HEK293T (cell line): ENCODE measurements at regions not wholly inside any gene's neighbourhood (a gene's known extent, or its start where the extent isn't known, plus 50 kb on each side); places are given as distances from the start of the nearest gene placed in this dataset.

Experiments
- CTCF ChIA-PET: fragments of 350-600 bp; formaldehyde crosslinking; extraction: SDS; loops from one replicate; lab custom pipeline; 2021; ENCODE audit warnings: antibody characterized with exemption, inconsistent platforms; lab: Yijun Ruan, JAX
- POLR2A ChIA-PET: fragments of 350-600 bp; formaldehyde crosslinking; extraction: SDS; loops from one replicate; lab custom pipeline; 2020; ENCODE audit warnings: antibody characterized with exemption, inconsistent platforms; lab: Yijun Ruan, JAX
- DNase-seq: peaks from one replicate; pipeline ENCODE4 v3.0.0; 2012; ENCODE audit warnings: mixed read lengths; ENCODE audit errors: extremely low spot score
- ARNT ChIP-seq: fragments of 450-650 bp; IDR thresholded peaks from 2 replicates; pipeline ENCODE4 v1.6.1; 2017; ENCODE audit warnings: mild to moderate bottlenecking
- BHLHE40 ChIP-seq: fragments of 450-650 bp; IDR thresholded peaks from 2 replicates; pipeline ENCODE4 v1.6.1; 2016; ENCODE audit warnings: mild to moderate bottlenecking, moderate library complexity, borderline replicate concordance
- CTBP1 ChIP-seq: fragments of 450-650 bp; IDR thresholded peaks from 2 replicates; pipeline ENCODE4 v1.6.1; 2016; ENCODE audit warnings: borderline replicate concordance
- ELF4 ChIP-seq: fragments of 450-650 bp; IDR thresholded peaks from 2 replicates; pipeline ENCODE4 v1.6.1; 2017; ENCODE audit warnings: antibody characterized with exemption
- FOXA1 ChIP-seq: fragments of 450-650 bp; IDR thresholded peaks from 2 replicates; pipeline ENCODE4 v1.6.1; 2016; ENCODE audit warnings: mild to moderate bottlenecking
- FOXK2 ChIP-seq: fragments of 450-650 bp; IDR thresholded peaks from 2 replicates; pipeline ENCODE4 v1.6.1; 2016; ENCODE audit warnings: mild to moderate bottlenecking
- FOXM1 ChIP-seq: fragments of 450-650 bp; IDR thresholded peaks from 2 replicates; pipeline ENCODE4 v1.6.1; 2017; ENCODE audit warnings: mild to moderate bottlenecking, borderline replicate concordance
- HDGF ChIP-seq: fragments of 450-650 bp; IDR thresholded peaks from 2 replicates; pipeline ENCODE4 v1.6.1; 2017; ENCODE audit warnings: antibody characterized with exemption, borderline replicate concordance
- L3MBTL2 ChIP-seq: fragments of 450-650 bp; conservative IDR thresholded peaks from 2 replicates; pipeline ENCODE4 v1.6.1; 2016; ENCODE audit warnings: mild to moderate bottlenecking
- LEF1 ChIP-seq: fragments of 450-650 bp; IDR thresholded peaks from 2 replicates; pipeline ENCODE4 v1.6.1; 2017; ENCODE audit warnings: mild to moderate bottlenecking, borderline replicate concordance
- NFRKB ChIP-seq: fragments of 450-650 bp; IDR thresholded peaks from 2 replicates; pipeline ENCODE4 v1.6.1; 2016; ENCODE audit warnings: mild to moderate bottlenecking, moderate library complexity
- SP1 ChIP-seq: fragments of 450-650 bp; IDR thresholded peaks from 2 replicates; pipeline ENCODE4 v1.6.1; 2017
- SUZ12 ChIP-seq: fragments of 450-650 bp; IDR thresholded peaks from 2 replicates; pipeline ENCODE4 v1.6.1; 2016; ENCODE audit warnings: mild to moderate bottlenecking
- TARDBP ChIP-seq: fragments of 450-650 bp; IDR thresholded peaks from 2 replicates; pipeline ENCODE4 v1.6.1; 2016
- ZNF384 ChIP-seq: fragments of 450-650 bp; IDR thresholded peaks from 2 replicates; pipeline ENCODE4 v1.6.1; 2016
- TF ChIP-seq, protein P1 (sequence below): fragments of 450-650 bp; IDR thresholded peaks from 2 replicates; pipeline ENCODE4 v1.6.1; 2016

DNA sequence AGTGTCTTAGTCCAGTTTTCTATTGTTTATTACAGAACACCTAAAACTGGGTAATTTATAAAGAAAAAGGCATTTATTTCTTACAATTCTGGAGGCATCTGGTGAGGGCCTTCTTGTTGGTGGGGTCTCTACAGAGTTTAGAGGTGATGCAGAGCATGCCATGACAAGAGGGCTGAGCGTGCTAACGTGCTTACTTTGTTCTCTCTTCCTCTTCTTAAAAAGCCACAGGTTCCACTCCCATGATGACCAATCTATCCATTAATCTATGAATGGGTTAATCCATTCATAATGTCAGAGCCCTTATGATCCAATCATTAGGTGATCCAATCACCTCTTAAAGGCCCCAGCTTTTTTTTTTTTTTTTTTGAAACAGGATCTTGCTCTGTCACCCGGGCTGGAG is 291.5 kb upstream of the GALNTL6 start:
- no peak for TF ChIP-seq SUZ12
- TF ChIP-seq, protein P1, sequence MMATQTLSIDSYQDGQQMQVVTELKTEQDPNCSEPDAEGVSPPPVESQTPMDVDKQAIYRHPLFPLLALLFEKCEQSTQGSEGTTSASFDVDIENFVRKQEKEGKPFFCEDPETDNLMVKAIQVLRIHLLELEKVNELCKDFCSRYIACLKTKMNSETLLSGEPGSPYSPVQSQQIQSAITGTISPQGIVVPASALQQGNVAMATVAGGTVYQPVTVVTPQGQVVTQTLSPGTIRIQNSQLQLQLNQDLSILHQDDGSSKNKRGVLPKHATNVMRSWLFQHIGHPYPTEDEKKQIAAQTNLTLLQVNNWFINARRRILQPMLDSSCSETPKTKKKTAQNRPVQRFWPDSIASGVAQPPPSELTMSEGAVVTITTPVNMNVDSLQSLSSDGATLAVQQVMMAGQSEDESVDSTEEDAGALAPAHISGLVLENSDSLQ, result no peak
- TF ChIP-seq ZNF384, result no peak
- TF ChIP-seq L3MBTL2, result no peak
- no peak for TF ChIP-seq ARNT
- TF ChIP-seq ELF4, result no peak
- no peak for TF ChIP-seq LEF1
- TF ChIP-seq FOXM1, result no peak
- TF ChIP-seq NFRKB, result no peak
- no peak for TF ChIP-seq FOXA1
- no peak for TF ChIP-seq SP1
- no peak for TF ChIP-seq FOXK2
- TF ChIP-seq HDGF, result no peak
- no peak for TF ChIP-seq CTBP1
- no peak for TF ChIP-seq BHLHE40
- no peak for TF ChIP-seq TARDBP

DNA sequence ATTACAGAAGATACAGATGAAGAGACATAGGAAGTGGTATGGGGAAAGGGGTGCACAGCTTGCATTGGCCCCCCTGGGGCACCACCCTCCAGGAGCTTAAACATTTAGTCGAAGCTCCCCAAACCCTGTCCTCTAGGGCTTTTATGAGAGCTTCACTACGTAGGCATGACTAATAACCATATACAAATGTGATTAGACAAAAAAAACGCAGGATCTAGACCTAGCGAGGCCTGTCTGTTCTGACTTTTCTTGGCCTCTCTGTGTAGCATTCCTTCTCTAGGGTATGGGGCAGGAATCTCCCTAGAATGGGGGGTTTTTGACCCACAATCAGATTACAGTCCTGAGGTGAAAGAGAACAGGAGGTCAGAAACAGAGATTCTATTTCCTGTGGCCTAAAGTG is 293.7 kb upstream of the GALNTL6 start:
- TF ChIP-seq TARDBP (no peak), LEF1 (no peak), ELF4 (no peak), BHLHE40 (no peak), CTBP1 (no peak), FOXK2 (no peak), SP1 (no peak)
- TF ChIP-seq, protein P1, result no peak
- no peak for DNase-seq
- CTCF ChIA-PET, result interaction anchor here (0.6 kb wide), 1 partner anchor 43 kb away, joined by 3 read pairs; no protein-coding TSS in a partner anchor
- POLR2A ChIA-PET, result no interaction called here

More for the DNA sequence above, 291.5 kb upstream of the GALNTL6 start:
- CTCF ChIA-PET, result no interaction called here
- DNase-seq, result no peak
- POLR2A ChIA-PET, result no interaction called here

DNA sequence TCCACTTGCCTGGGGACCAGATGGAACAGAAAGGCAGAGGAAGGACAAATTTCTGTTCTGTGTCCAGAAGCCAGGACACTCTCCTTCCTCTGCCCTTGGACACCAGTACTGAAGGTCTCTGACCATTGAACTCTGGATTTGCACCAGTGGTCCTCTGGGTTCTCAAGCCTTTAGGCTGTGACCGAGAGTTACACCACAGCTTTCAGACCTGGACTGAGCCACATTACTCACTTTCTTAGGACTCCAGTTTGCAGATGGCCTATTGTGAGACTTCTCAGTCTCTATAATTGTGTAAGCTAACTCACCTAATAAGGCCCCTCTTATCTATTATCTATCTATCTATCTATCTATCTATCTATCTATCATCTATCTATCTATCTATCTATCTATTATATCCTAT is 295.3 kb upstream of the GALNTL6 start:
- CTCF ChIA-PET, result no interaction called here
- POLR2A ChIA-PET, result no interaction called here
- DNase-seq, result no peak
- TF ChIP-seq ELF4 (no peak), TARDBP (no peak), FOXA1 (no peak), FOXK2 (no peak), FOXM1 (no peak), HDGF (no peak), BHLHE40 (no peak), LEF1 (no peak), ARNT (no peak), L3MBTL2 (no peak)
- TF ChIP-seq, protein P1, result no peak

DNA sequence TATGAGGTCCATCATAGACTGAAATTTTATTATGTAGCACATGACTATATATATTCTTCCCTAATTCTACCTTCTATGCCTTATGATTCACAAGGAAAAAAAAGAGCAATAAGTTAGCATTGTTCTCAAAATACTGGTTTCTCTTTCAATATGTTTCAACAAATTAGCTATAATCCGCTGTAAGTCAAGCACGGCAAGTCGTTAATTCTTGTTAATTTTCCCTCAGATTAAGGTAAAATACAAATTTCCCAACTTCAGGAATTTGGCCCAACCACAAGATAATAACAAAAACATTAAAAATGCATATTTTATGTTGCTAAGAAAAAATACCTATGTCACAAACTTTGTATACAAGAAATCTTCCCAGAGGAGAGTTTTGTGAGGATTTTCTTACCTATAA is 296.5 kb upstream of the GALNTL6 start:
- TF ChIP-seq SUZ12, result no peak
- no peak for TF ChIP-seq FOXK2
- TF ChIP-seq HDGF, result no peak
- no peak for TF ChIP-seq ELF4
- no peak for TF ChIP-seq SP1
- TF ChIP-seq TARDBP, result no peak
- no peak for TF ChIP-seq LEF1
- TF ChIP-seq ARNT, result no peak
- no peak for TF ChIP-seq L3MBTL2
- TF ChIP-seq FOXA1, result no peak
- TF ChIP-seq CTBP1, result no peak
- TF ChIP-seq ZNF384, result no peak
- no peak for TF ChIP-seq BHLHE40
- no peak for TF ChIP-seq NFRKB
- no peak for TF ChIP-seq FOXM1
- TF ChIP-seq, protein P1, result no peak
- POLR2A ChIA-PET, result no interaction called here
- DNase-seq, result no peak
- CTCF ChIA-PET, result no interaction called here

DNA sequence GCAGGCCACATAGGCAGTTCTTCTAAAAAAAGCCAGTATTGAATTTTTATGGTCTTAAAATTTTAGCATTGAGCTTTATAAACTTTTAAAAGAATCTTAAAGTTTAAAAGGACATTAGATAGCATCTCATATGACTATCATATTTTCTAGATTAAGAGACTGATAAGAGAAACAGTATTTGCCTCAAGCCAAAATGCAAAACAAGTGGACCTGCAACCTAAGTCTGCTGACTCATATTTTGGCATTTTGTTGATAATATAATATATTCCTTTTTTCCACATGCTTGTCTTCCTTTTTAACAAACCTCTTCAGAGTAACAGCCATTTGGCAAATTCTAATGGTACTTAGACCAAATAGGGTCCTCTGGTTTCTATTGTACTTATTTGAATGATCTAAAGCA is 328.5 kb upstream of the GALNTL6 start:
- TF ChIP-seq FOXM1 (no peak), BHLHE40 (no peak), ARNT (no peak), NFRKB (no peak), FOXA1 (no peak), L3MBTL2 (no peak), LEF1 (no peak), SUZ12 (no peak), TARDBP (no peak)
- TF ChIP-seq, protein P1, result no peak
- no peak for DNase-seq
- ChIA-PET POLR2A (no interaction called here), CTCF (no interaction called here)
